ENCODE measurements at regions not wholly inside any gene's neighbourhood (a gene's known extent, or its start where the extent isn't known, plus 50 kb on each side); places are given as distances from the start of the nearest gene placed in this dataset.

- H3K4me2 ChIP-seq (ENCODE audit: low read length): no peak overlapping the region
- H3K36me3 ChIP-seq (ENCODE audit: control insufficient read depth, insufficient read depth, low read length): no peaks in the 10 kb centered on the region
- H3K4me3 ChIP-seq (ENCODE audit: low read depth, low read length): no peak overlapping the region
- no peak overlapping the region for H3K27ac ChIP-seq
- no peak for TF ChIP-seq CTCF (IDR thresholded peaks at IDR 0.05)
- H2AFZ ChIP-seq: no peak overlapping the region
- H3K9me3 ChIP-seq (ENCODE audit: control insufficient read depth, low read length): no peaks in the 10 kb centered on the region
- no peak overlapping the region for H3K9ac ChIP-seq
- no peaks in the 10 kb centered on the region for H3K27me3 ChIP-seq (ENCODE audit: control insufficient read depth, insufficient read depth, low read length)
- H3K79me2 ChIP-seq: no peaks in the 10 kb centered on the region
- no peaks in the 10 kb centered on the region for H3K4me1 ChIP-seq
Measured at GRCh38 chr6:3524456-3524855, 67.6 kb upstream of the SLC22A23 start.

GRCh38 chr6:3523966-3524365 lies 67.1 kb upstream of the SLC22A23 start:
- Histone ChIP-seq H3K36me3 (ENCODE audit: control insufficient read depth, insufficient read depth, low read length) (no peaks in the 10 kb centered on the region), H3K27me3 (ENCODE audit: control insufficient read depth, insufficient read depth, low read length) (no peaks in the 10 kb centered on the region), H3K27ac (no peak overlapping the region), H3K4me2 (ENCODE audit: low read length) (no peak overlapping the region), H3K9me3 (ENCODE audit: control insufficient read depth, low read length) (no peaks in the 10 kb centered on the region), H2AFZ (no peak overlapping the region), H3K4me3 (ENCODE audit: low read depth, low read length) (no peak overlapping the region), H3K79me2 (no peaks in the 10 kb centered on the region), H3K9ac (no peak overlapping the region), H3K4me1 (no peaks in the 10 kb centered on the region)
- no peak for TF ChIP-seq CTCF (IDR thresholded peaks at IDR 0.05)

- Histone ChIP-seq H3K9ac (no peak overlapping the region), H3K4me3 (ENCODE audit: low read depth, low read length) (no peak overlapping the region), H3K36me3 (ENCODE audit: control insufficient read depth, insufficient read depth, low read length) (no peaks in the 10 kb centered on the region), H3K79me2 (no peaks in the 10 kb centered on the region), H3K27me3 (ENCODE audit: control insufficient read depth, insufficient read depth, low read length) (no peaks in the 10 kb centered on the region), H3K27ac (no peak overlapping the region), H3K4me2 (ENCODE audit: low read length) (no peak overlapping the region), H2AFZ (no peak overlapping the region), H3K4me1 (no peaks in the 10 kb centered on the region), H3K9me3 (ENCODE audit: control insufficient read depth, low read length) (no peaks in the 10 kb centered on the region)
- no peak for TF ChIP-seq CTCF (IDR thresholded peaks at IDR 0.05)
Measured at GRCh38 chr6:3523271-3523670, 66.4 kb upstream of the SLC22A23 start.

- no peak overlapping the region for H3K27ac ChIP-seq
- H3K9ac ChIP-seq: no peak overlapping the region
- H3K36me3 ChIP-seq (ENCODE audit: control insufficient read depth, insufficient read depth, low read length): no peaks in the 10 kb centered on the region
- TF ChIP-seq CTCF (IDR thresholded peaks at IDR 0.05): no peak
- no peak overlapping the region for H2AFZ ChIP-seq
- H3K9me3 ChIP-seq (ENCODE audit: control insufficient read depth, low read length): no peaks in the 10 kb centered on the region
- no peak overlapping the region for H3K4me2 ChIP-seq (ENCODE audit: low read length)
- no peak overlapping the region for H3K4me3 ChIP-seq (ENCODE audit: low read depth, low read length)
- no peaks in the 10 kb centered on the region for H3K27me3 ChIP-seq (ENCODE audit: control insufficient read depth, insufficient read depth, low read length)
- H3K79me2 ChIP-seq: no peaks in the 10 kb centered on the region
- H3K4me1 ChIP-seq: no peaks in the 10 kb centered on the region
Measured at GRCh38 chr6:3522561-3523260, 65.9 kb upstream of the SLC22A23 start.

Measured in parathyroid adenoma (tissue), 2 donors.